ENCODE measurements at regions not wholly inside any gene's neighbourhood (a gene's known extent, or its start where the extent isn't known, plus 50 kb on each side); places are given as distances from the start of the nearest gene placed in this dataset.

DNA sequence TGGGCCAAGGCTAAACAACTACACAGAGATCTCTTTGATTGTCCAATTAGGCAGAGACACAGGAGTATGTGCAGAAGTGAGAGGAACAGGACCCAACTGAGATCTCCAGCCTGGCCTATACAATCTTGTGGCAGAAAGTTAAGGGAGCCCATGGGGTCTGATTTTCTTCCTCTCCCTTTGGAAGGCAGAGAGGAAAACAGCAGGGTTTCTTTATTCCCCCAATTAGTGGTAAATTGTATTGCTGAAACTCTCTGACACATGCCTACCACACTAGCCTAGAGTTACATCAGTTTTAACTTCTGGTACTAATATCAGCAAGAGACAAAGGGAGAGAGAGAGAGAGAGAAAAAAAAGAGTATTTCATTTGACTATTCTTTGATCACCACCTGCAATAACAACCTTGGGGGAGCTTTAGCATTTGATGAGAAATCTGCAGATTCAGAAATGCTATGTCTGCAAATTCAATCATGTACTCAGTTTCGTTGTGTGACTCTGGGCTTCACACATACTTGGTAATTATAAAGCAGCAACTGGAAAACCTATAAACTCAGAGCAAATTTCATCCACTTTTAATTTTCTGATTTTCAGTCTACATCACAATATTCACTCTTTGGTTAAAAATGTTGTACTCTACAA, 260.3 kb upstream of the SPTLC3 start:
- TF ChIP-seq, protein P1, sequence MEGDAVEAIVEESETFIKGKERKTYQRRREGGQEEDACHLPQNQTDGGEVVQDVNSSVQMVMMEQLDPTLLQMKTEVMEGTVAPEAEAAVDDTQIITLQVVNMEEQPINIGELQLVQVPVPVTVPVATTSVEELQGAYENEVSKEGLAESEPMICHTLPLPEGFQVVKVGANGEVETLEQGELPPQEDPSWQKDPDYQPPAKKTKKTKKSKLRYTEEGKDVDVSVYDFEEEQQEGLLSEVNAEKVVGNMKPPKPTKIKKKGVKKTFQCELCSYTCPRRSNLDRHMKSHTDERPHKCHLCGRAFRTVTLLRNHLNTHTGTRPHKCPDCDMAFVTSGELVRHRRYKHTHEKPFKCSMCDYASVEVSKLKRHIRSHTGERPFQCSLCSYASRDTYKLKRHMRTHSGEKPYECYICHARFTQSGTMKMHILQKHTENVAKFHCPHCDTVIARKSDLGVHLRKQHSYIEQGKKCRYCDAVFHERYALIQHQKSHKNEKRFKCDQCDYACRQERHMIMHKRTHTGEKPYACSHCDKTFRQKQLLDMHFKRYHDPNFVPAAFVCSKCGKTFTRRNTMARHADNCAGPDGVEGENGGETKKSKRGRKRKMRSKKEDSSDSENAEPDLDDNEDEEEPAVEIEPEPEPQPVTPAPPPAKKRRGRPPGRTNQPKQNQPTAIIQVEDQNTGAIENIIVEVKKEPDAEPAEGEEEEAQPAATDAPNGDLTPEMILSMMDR (IDR thresholded peaks at IDR 0.05; ENCODE audit: insufficient read depth, low read length, poor library complexity, severe bottlenecking): no peak
- TF ChIP-seq EZH2phosphoT487 (conservative IDR thresholded peaks at IDR 0.05; ENCODE audit: low read length): no peak
